GM18508 (cell line): ENCODE measurements at regions not wholly inside any gene's neighbourhood (a gene's known extent, or its start where the extent isn't known, plus 50 kb on each side); places are given as distances from the start of the nearest gene placed in this dataset.

Source experiments
- ATAC-seq: cut with Tn5 transposase; IDR thresholded peaks from one replicate; pipeline ENCODE4 v1.9.1; 2021; ENCODE audit warnings: moderate number of reproducible peaks; ENCODE audit not compliant: insufficient read depth, unreplicated experiment

- no peak for ATAC-seq
Measured at GRCh38 chrX:38985945-38986344, 184.7 kb downstream of the MID1IP1 start.

- no peak for ATAC-seq
Measured at GRCh38 chrX:38986586-38986985, 185.3 kb downstream of the MID1IP1 start.

GRCh38 chrX:38987198-38987651, 186.0 kb downstream of the MID1IP1 start:
- no peak for ATAC-seq

- ATAC-seq = no peak
Measured at GRCh38 chrX:38988301-38988700, 187.0 kb downstream of the MID1IP1 start.

GRCh38 chrX:38989076-38989475, 187.8 kb downstream of the MID1IP1 start:
- no peak for ATAC-seq

GRCh38 chrX:38991656-38992440, 190.6 kb downstream of the MID1IP1 start:
- ATAC-seq = no peak

GRCh38 chrX:38992441-38993096, 191.3 kb downstream of the MID1IP1 start:
- ATAC-seq = no peak

GRCh38 chrX:38993500-38993899, 192.2 kb downstream of the MID1IP1 start:
- no peak for ATAC-seq

GRCh38 chrX:38999099-38999498, 197.8 kb downstream of the MID1IP1 start:
- ATAC-seq = no peak

- no peak for ATAC-seq
Measured at GRCh38 chrX:38999967-39000745, 198.9 kb downstream of the MID1IP1 start.

GRCh38 chrX:39000802-39001201, 199.5 kb downstream of the MID1IP1 start:
- no peak for ATAC-seq

GRCh38 chrX:39002466-39002865, 201.2 kb downstream of the MID1IP1 start:
- no peak for ATAC-seq

- no peak for ATAC-seq
Measured at GRCh38 chrX:39008549-39008948, 207.3 kb downstream of the MID1IP1 start.

GRCh38 chrX:39011454-39012221, 210.4 kb downstream of the MID1IP1 start:
- ATAC-seq = no peak

GRCh38 chrX:39012621-39013111, 211.4 kb downstream of the MID1IP1 start:
- ATAC-seq = no peak

- no peak for ATAC-seq
Measured at GRCh38 chrX:39016556-39016955, 215.3 kb downstream of the MID1IP1 start.

GRCh38 chrX:39017077-39017476, 215.8 kb downstream of the MID1IP1 start:
- no peak for ATAC-seq

GRCh38 chrX:39017716-39018115, 216.5 kb downstream of the MID1IP1 start:
- no peak for ATAC-seq

GRCh38 chrX:39018541-39018940, 217.3 kb downstream of the MID1IP1 start:
- no peak for ATAC-seq

GRCh38 chrX:39019056-39019455, 217.8 kb downstream of the MID1IP1 start:
- ATAC-seq = no peak
